Kasumi-1 (cell line): ENCODE measurements at regions not wholly inside any gene's neighbourhood (a gene's known extent, or its start where the extent isn't known, plus 50 kb on each side); places are given as distances from the start of the nearest gene placed in this dataset.

Experiments used
- DNase-seq, 2 experiments: peaks; one replicate each; lab custom pipeline; 2025; lab: John Stamatoyannopoulos, UW

DNA sequence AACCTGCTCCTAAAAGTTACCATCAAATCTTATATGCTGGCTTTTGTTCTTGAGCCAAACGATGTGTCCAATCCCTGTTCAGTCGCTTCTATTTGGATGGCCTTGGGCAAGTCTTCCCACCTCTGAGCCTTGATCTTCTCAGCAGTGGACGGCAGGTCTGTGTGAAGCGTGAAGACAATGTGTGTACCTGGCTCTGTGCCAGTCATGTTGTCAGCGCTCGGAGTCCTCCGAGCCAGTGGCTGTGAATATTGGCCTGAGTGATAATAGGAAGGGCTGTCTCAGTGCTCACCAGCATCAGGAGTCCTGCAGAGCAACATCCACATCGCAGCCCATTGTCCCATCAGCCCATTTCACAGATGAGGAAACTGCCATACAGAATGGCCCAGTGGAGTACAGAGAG lies 219.0 kb downstream of the CDC5L start:
- DNase-seq, result no peak

- no peak for DNase-seq
Observed at GRCh38 chr6:44606976-44607375, 219.5 kb downstream of the CDC5L start.

GRCh38 chr6:44608175-44608574 lies 220.7 kb downstream of the CDC5L start:
- DNase-seq, result no peak

- no peak for DNase-seq
Observed at GRCh38 chr6:44609051-44609612, 221.6 kb downstream of the CDC5L start.

GRCh38 chr6:44614396-44614795 lies 226.9 kb downstream of the CDC5L start:
- DNase-seq, result no peak

DNA sequence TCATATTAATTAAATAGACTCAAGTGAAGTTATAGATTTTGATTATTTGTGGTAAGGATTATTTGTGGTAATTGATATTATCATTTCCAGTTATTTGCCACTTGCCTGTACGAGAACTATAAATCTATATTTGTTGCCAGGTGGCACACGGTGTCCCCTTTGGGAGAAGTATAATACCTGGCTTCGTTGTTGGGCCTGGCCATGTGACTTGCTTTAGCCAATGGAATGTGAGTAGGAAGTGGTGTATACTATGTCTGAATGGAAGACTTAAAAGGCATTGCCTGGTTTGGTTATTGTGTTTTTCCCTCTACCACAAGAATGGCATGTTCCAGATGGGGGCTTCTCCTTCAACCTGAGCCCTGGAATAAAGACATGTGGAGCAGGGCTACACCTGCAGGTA lies 228.1 kb downstream of the CDC5L start:
- DNase-seq, result no peak

GRCh38 chr6:44617416-44617815 lies 229.9 kb downstream of the CDC5L start:
- no peak for DNase-seq

DNA sequence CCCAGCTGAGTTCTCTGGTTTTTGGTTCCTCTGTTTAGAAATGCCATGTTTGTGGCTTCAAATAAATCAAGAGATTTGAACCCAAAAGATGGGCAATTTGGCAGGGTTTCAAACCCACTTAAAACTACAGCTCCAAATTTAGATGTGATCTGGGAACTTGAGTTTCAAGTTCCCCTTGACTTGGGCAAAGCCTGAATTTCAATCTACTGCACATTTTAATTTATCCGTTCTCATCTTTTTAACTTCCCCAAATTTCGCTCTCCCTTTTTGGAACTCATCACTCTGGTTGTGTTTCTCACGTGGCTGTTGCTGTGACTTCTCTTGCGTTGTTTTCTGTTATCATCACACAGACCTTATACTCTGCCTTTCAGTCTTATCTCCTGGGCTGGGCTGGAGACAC lies 230.9 kb downstream of the CDC5L start:
- DNase-seq, result no peak

DNA sequence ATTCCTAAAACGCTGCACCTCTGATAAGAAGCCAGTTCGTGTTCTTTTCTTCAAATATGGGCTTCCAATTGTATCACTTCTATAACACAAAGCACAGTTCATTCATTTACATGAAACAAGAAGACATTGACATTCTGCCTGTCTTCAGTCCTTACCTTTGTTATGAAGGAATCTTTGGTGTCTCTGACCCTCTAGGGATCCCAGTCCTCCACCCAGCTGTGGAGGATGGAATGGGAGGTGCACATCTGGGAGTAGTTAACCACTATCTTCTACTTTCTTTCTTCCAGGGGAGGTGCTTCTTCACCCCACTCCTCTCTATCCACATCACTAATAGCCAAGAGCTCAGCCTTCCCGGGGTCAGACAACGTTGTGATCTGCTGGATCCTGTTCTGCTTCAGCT lies 233.4 kb downstream of the CDC5L start:
- DNase-seq, result no peak

DNA sequence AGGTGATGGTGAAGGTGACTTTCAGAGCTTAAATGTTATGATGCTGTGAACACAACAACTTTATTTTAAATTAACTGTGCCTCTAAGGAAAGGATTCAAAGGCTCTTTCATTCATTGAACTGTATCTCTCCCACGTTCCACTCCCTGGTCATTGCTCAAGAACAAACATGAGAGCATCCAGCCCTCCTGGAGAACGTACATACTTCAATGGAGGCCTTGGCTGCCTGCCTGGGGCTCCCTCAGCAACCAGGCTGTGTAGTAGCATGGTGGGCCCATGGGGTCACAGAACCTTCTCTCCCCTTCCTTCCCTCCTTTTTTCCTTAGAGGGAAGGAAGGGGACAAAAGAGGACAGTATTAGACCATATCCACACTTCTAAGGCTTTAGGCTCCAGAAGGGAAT lies 234.3 kb downstream of the CDC5L start:
- no peak for DNase-seq

- no peak for DNase-seq
Observed at GRCh38 chr6:44622555-44622954, 235.0 kb downstream of the CDC5L start.

DNA sequence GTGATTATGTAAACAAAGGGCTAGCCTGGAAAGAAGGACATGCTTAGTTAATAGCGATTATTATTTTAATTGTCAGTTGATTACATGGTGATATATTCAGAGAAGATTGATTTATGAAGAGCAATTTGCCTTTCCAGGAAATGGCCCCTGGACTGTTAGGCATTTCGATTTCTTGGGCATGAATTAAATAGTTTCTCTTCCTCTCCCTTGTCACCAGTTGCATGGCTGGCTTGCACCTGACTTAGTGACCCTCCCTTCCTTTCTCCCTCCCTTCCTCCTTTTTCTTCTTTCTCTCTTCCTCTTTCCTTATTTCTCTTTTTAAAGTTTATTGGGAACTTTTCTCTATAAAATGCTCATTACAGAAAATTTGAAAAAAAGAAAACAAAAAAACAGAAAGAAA lies 235.4 kb downstream of the CDC5L start:
- no peak for DNase-seq

DNA sequence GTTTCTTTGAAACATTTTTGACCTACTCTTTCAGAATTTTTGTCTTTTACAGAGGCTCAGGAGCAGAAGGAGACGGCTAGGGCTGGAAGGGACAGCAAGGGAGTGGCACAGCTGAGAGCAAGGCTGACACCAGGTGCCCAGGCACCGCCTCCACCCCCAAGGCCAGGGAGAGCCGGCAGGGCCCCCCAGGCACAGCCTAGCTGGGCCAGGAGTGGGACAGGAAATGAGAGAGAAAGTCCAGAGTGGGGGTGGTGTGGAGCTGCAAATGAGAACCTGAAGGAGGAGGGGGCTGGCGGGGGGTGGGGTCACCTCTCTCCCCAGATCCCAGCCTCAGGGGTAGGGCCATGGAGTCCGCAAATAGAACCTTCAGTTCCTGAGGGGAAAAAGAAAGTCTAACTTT lies 236.7 kb downstream of the CDC5L start:
- DNase-seq, result no peak

- no peak for DNase-seq
Observed at GRCh38 chr6:44624936-44625573, 237.5 kb downstream of the CDC5L start.

DNA sequence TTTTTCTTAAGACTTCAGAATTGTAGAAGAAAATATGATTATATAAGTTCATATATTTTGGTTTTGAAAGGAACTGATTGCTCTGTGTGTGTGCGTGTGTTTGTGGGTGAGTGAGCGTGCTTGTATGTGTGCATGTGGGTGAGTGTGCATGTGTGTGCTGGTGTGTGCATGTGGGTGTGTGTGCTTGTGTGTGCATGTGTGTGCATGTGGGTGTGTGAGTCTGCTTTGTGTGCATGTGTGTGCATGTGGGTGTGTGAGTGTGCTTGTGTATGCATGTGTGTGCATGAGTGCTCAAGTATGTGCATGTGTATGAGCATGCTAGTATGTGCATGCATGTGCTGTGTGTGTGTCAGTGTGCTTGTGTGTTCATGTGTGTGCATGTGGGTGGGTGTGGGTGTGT lies 238.5 kb downstream of the CDC5L start:
- no peak for DNase-seq

GRCh38 chr6:44626616-44627015 lies 239.1 kb downstream of the CDC5L start:
- DNase-seq, result no peak

DNA sequence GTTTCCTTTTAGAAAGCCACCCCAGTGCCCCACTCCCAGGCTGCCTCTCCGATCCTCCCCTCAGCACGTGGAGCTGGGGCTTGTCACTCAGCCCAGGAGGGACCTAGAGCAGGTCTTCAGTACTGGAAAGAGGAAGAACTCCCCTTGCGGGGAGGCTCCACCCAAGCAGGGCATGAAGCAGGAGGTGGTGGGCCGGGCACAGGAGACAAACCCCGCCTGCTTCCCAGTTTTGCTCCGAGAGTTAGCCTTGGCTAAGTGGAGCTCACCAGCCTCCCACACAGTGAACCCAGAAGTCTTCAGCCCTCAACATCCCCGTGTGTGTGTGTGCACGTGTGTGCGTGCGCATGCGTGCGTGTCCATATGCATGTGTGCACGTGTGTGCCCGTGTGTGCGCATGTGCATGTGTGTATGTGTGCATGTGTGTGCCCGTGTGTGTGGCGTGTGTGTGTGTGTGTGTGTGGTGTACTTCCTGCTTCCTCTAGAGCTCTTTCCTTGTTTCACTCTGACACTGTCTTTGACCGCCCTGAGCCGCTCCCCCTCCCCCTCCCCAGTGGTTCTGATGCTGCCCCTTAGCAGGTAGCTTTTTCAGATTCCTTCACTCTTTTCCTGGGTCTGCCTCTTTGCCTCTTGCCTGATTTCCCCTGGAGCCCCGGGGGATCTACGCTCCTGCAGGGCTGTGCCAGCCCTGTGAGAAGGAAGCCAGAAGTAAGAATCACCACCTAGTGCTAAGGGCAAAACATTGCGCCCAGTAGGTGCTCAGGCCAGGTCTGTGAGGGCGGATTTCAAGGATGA lies 239.8 kb downstream of the CDC5L start:
- peak; percentile 13 to 29 for DNase-seq

DNA sequence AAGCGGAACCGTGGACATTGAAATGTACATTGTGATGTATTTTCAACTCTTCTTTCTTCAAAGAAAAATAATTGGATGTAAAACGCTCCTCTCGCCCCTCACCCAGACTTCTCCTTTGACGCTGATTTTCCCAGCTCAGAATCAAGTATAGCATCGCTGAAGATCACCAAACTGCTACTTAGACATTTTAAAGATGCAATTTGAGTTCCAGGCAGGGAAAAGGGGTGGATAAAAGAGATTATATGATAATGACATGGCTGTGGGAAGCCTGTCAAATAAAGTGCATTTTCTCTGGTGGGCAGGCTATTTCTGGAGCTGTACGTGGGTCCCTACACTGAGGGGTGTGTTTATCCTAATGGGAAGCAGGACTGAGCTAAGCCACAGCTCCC lies 240.4 kb downstream of the CDC5L start:
- DNase-seq, result no peak

GRCh38 chr6:44628347-44628746 lies 240.8 kb downstream of the CDC5L start:
- DNase-seq, result no peak

DNA sequence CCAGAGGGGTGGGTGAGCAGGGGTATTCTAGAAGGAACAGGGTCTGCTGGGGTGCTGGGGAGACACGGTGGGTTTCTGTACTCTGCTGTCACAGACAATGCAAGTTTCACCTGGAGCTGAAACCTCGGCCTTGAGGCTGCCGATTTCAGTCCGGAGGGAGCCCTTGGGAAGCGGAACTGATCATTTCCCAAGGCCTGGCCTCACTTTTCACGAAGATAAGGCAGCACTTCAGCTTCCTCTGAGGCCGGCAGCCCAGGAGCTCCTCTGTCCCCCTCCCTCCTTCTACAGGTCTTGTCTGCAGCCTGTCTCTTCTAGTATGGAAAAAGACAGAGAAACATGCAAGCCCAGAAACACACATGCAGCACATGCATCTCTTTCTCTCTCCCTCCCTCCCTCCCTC lies 242.1 kb downstream of the CDC5L start:
- no peak for DNase-seq

GRCh38 chr6:44630125-44631028 lies 242.9 kb downstream of the CDC5L start:
- peak; percentile 61 to 65 for DNase-seq

GRCh38 chr6:44631968-44632367 lies 244.5 kb downstream of the CDC5L start:
- no peak for DNase-seq
